WTC11 (cell line): ENCODE measurements at regions not wholly inside any gene's neighbourhood (a gene's known extent, or its start where the extent isn't known, plus 50 kb on each side); places are given as distances from the start of the nearest gene placed in this dataset.

Experiments used
- ATAC-seq: fragments of 200-7000 bp; cut with Tn5 transposase; 2 replicates; pipeline ENCODE4 v1.10.0; 2021; ENCODE audit warnings: mild to moderate bottlenecking, moderate library complexity
- CTCF ChIA-PET: fragments of 300-600 bp; sonication (Branson Sonifier 250); formaldehyde crosslinking; loops from one replicate; lab custom pipeline; 2021; ENCODE audit warnings: antibody characterized with exemption; lab: Charles Lee
- POLR2A ChIA-PET: fragments of 350-600 bp; sonication (Branson Sonifier 250); formaldehyde crosslinking; loops from one replicate; lab custom pipeline; 2021; ENCODE audit warnings: antibody characterized with exemption; lab: Charles Lee
- DNase-seq: peaks from one replicate; pipeline ENCODE4 v3.0.0; 2021; ENCODE audit warnings: low spot score
- H3K27ac Mint-ChIP-seq: 2 replicates; pipeline ENCODE4 v1.8.0; 2021; ENCODE audit warnings: mixed read lengths
- H3K27me3 Mint-ChIP-seq: 2 replicates; pipeline ENCODE4 v1.8.0; 2021; ENCODE audit warnings: low read depth, mild to moderate bottlenecking, moderate library complexity, mixed read lengths
- H3K36me3 Mint-ChIP-seq: 2 replicates; pipeline ENCODE4 v1.8.0; 2021; ENCODE audit warnings: mixed read lengths
- H3K4me1 Mint-ChIP-seq: 2 replicates; pipeline ENCODE4 v1.8.0; 2022; ENCODE audit warnings: mixed read lengths
- H3K4me3 Mint-ChIP-seq: 2 replicates; pipeline ENCODE4 v1.8.0; 2021; ENCODE audit warnings: mild to moderate bottlenecking, moderate library complexity, mixed read lengths
- H3K9me3 Mint-ChIP-seq: 2 replicates; pipeline ENCODE4 v1.8.0; 2021; ENCODE audit warnings: mixed read lengths
- CBFB ChIP-seq: sonication (generic); formaldehyde crosslinking; IDR thresholded peaks from 2 replicates; pipeline ENCODE4 v1.8.1; 2022; ENCODE audit warnings: mild to moderate bottlenecking, low read depth, missing genetic modification reagents
- CREB1 ChIP-seq: sonication (generic); formaldehyde crosslinking; IDR thresholded peaks from 2 replicates; pipeline ENCODE4 v1.8.0; 2023; ENCODE audit warnings: mild to moderate bottlenecking, missing genetic modification reagents
- E2F1 ChIP-seq: sonication (generic); formaldehyde crosslinking; IDR thresholded peaks from 2 replicates; pipeline ENCODE4 v1.8.0; 2022; ENCODE audit warnings: mild to moderate bottlenecking, missing genetic modification reagents
- ESRRA ChIP-seq: sonication (generic); formaldehyde crosslinking; IDR thresholded peaks from 2 replicates; pipeline ENCODE4 v1.8.1; 2022; ENCODE audit warnings: mild to moderate bottlenecking, missing genetic modification reagents, borderline replicate concordance
- FOXP1 ChIP-seq: sonication (generic); formaldehyde crosslinking; IDR thresholded peaks from 2 replicates; pipeline ENCODE4 v1.8.0; 2022; ENCODE audit warnings: missing genetic modification reagents, mild to moderate bottlenecking, moderate library complexity, borderline replicate concordance
- NFYB ChIP-seq: sonication (generic); formaldehyde crosslinking; conservative IDR thresholded peaks from 2 replicates; pipeline ENCODE4 v1.8.0; 2022; ENCODE audit warnings: low read depth, missing genetic modification reagents
- NR3C1 ChIP-seq: sonication (generic); formaldehyde crosslinking; conservative IDR thresholded peaks from 2 replicates; pipeline ENCODE4 v1.8.1; 2023; ENCODE audit warnings: low read depth, mild to moderate bottlenecking, missing genetic modification reagents
- OVOL2 ChIP-seq: fragments of 250-450 bp; sonication (Bioruptor Pico); IDR thresholded peaks from 2 replicates; pipeline ENCODE4 v1.9.0; 2021; ENCODE audit warnings: mild to moderate bottlenecking, borderline replicate concordance
- PRDM15 ChIP-seq: sonication (generic); formaldehyde crosslinking; IDR thresholded peaks from 2 replicates; pipeline ENCODE4 v1.8.0; 2022; ENCODE audit warnings: missing genetic modification reagents
- PREB ChIP-seq: sonication (generic); formaldehyde crosslinking; IDR thresholded peaks from 2 replicates; pipeline ENCODE4 v1.8.1; 2022; ENCODE audit warnings: mild to moderate bottlenecking, missing genetic modification reagents, moderate library complexity, borderline replicate concordance
- RELA ChIP-seq: sonication (generic); formaldehyde crosslinking; IDR thresholded peaks from 2 replicates; pipeline ENCODE4 v1.8.1; 2022; ENCODE audit warnings: missing genetic modification reagents, mild to moderate bottlenecking, borderline replicate concordance
- SMAD4 ChIP-seq: sonication (generic); formaldehyde crosslinking; IDR thresholded peaks from 2 replicates; pipeline ENCODE4 v1.8.0; 2022; ENCODE audit warnings: mild to moderate bottlenecking, missing genetic modification reagents
- SOX15 ChIP-seq: fragments of 250-450 bp; sonication (Bioruptor Pico); IDR thresholded peaks from 2 replicates; pipeline ENCODE4 v1.9.0; 2021; ENCODE audit warnings: mild to moderate bottlenecking
- TEAD1 ChIP-seq: sonication (generic); formaldehyde crosslinking; IDR thresholded peaks from 2 replicates; pipeline ENCODE4 v1.8.0; 2022; ENCODE audit warnings: mild to moderate bottlenecking, missing genetic modification reagents
- TEAD4 ChIP-seq: sonication (generic); formaldehyde crosslinking; IDR thresholded peaks from 2 replicates; pipeline ENCODE4 v1.8.0; 2022; ENCODE audit warnings: mild to moderate bottlenecking, missing genetic modification reagents
- TP53 ChIP-seq: sonication (generic); formaldehyde crosslinking; IDR thresholded peaks from 2 replicates; pipeline ENCODE4 v1.8.1; 2023; ENCODE audit warnings: mild to moderate bottlenecking, missing genetic modification reagents
- USF1 ChIP-seq: sonication (generic); formaldehyde crosslinking; IDR thresholded peaks from 2 replicates; pipeline ENCODE4 v1.8.0; 2022; ENCODE audit warnings: mild to moderate bottlenecking, missing genetic modification reagents
- ZNF138 ChIP-seq: sonication (generic); formaldehyde crosslinking; conservative IDR thresholded peaks from 2 replicates; pipeline ENCODE4 v1.8.1; 2022; ENCODE audit warnings: mild to moderate bottlenecking, moderate library complexity, missing genetic modification reagents
- TF ChIP-seq, protein P1 (sequence below): sonication (generic); formaldehyde crosslinking; conservative IDR thresholded peaks from 2 replicates; pipeline ENCODE4 v1.8.1; 2022; ENCODE audit warnings: mild to moderate bottlenecking, missing genetic modification reagents
- TF ChIP-seq, protein P2 (sequence below): sonication (generic); formaldehyde crosslinking; IDR thresholded peaks from 2 replicates; pipeline ENCODE4 v1.8.1; 2022; ENCODE audit warnings: mild to moderate bottlenecking, moderate library complexity, missing genetic modification reagents
- TF ChIP-seq, protein P3 (sequence below): sonication (generic); formaldehyde crosslinking; IDR thresholded peaks from 2 replicates; pipeline ENCODE4 v1.8.1; 2022; ENCODE audit warnings: missing genetic modification reagents, borderline replicate concordance

DNA sequence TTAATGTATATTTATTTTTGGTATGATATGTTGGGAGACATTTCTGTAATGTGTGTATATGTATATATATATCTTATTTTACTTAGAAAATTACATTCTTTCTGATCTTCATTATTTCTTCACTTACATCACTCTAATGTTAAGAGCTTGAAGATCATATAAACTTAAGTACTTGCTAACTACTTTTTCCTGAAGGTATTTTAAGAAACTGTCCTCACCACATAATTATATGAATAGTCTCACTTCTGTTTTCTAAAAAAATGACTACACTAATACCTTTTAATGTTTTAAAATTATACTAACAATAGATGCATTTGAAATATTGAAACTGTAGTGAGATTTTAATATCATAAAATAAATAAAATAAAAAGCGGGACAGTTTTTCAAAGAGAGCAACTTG lies 377.1 kb downstream of the LRRIQ3 start (continued):
- TF ChIP-seq CREB1 (CRISPR knock-in tag): no peak
- no peak for TF ChIP-seq OVOL2 (CRISPR knock-in tag)
- no peak for TF ChIP-seq RELA (CRISPR knock-in tag)
- TF ChIP-seq TP53: no peak

DNA sequence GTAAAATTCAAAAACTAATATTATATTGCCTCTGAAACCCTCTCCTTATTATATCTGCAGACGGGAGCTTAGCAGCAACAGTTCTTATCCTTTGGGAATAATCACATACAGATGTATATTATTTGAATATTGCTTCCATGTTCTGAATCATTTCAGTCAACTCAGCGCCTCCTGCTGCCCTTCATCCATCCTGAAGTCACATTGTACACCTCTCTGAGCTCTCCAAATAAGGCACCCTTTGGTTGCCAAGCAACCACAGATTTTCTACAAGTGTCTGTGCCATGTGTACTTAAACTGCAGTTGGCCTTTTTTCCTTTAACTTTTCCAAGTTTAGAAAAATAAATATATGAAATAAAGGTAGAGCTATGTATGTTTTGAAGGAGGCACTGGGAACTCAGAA lies 384.3 kb downstream of the LRRIQ3 start:
- Mint-ChIP-seq H3K36me3 (no peaks in the 10 kb centered on the region), H3K27ac (no peak overlapping the region), H3K9me3 (peaks cover 9% of the 10 kb centered on the region; the same call in 1 of the 2 replicates), H3K4me1 (no peaks in the 10 kb centered on the region), H3K27me3 (no peaks in the 10 kb centered on the region), H3K4me3 (no peak overlapping the region)
- DNase-seq (no peak), ATAC-seq (no peak)
- ChIA-PET CTCF (no interaction called here), POLR2A (no interaction called here)
- TF ChIP-seq PREB (CRISPR knock-in tag) (no peak), RELA (CRISPR knock-in tag) (no peak), TEAD1 (CRISPR knock-in tag) (no peak), E2F1 (no peak), NFYB (no peak), OVOL2 (CRISPR knock-in tag) (no peak), NR3C1 (CRISPR knock-in tag) (no peak), ZNF138 (no peak), TEAD4 (CRISPR knock-in tag) (no peak), TP53 (no peak), FOXP1 (no peak), USF1 (CRISPR knock-in tag) (no peak), PRDM15 (CRISPR knock-in tag) (no peak), SOX15 (no peak), ESRRA (CRISPR knock-in tag) (no peak), CBFB (CRISPR knock-in tag) (no peak), SMAD4 (CRISPR knock-in tag) (no peak)
- TF ChIP-seq, protein P1, sequence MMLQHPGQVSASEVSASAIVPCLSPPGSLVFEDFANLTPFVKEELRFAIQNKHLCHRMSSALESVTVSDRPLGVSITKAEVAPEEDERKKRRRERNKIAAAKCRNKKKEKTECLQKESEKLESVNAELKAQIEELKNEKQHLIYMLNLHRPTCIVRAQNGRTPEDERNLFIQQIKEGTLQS: no peak
- TF ChIP-seq, protein P2, sequence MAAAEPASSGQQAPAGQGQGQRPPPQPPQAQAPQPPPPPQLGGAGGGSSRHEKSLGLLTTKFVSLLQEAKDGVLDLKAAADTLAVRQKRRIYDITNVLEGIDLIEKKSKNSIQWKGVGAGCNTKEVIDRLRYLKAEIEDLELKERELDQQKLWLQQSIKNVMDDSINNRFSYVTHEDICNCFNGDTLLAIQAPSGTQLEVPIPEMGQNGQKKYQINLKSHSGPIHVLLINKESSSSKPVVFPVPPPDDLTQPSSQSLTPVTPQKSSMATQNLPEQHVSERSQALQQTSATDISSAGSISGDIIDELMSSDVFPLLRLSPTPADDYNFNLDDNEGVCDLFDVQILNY (CRISPR knock-in tag): no peak
- TF ChIP-seq, protein P3, sequence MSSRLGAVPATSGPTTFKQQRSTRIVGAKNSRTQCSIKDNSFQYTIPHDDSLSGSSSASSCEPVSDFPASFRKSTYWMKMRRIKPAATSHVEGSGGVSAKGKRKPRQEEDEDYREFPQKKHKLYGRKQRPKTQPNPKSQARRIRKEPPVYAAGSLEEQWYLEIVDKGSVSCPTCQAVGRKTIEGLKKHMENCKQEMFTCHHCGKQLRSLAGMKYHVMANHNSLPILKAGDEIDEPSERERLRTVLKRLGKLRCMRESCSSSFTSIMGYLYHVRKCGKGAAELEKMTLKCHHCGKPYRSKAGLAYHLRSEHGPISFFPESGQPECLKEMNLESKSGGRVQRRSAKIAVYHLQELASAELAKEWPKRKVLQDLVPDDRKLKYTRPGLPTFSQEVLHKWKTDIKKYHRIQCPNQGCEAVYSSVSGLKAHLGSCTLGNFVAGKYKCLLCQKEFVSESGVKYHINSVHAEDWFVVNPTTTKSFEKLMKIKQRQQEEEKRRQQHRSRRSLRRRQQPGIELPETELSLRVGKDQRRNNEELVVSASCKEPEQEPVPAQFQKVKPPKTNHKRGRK (CRISPR knock-in tag): no peak
